HCT116 (cell line): ENCODE measurements at regions not wholly inside any gene's neighbourhood (a gene's known extent, or its start where the extent isn't known, plus 50 kb on each side); places are given as distances from the start of the nearest gene placed in this dataset.

Experiments
- ATAC-seq: fragments of 200-7000 bp; cut with Tn5 transposase; 2 replicates; pipeline ENCODE4 v1.9.1; 2020; ENCODE audit warnings: mild to moderate bottlenecking, moderate library complexity
- BruUV-seq: library from RNA; stranded (reverse); fragments of 400-500 nt; replicated peaks from 2 replicates; lab custom pipeline; 2021; lab: Mats Ljungman, UMichigan
- CTCF ChIA-PET: fragments of 300-600 bp; sonication (Branson Sonifier 250); formaldehyde crosslinking; loops from one replicate; lab custom pipeline; 2021; ENCODE audit warnings: antibody characterized with exemption; lab: Charles Lee
- POLR2A ChIA-PET: fragments of 300-600, 350-600 bp; sonication (Branson Sonifier 250); formaldehyde crosslinking; loops from one replicate; lab custom pipeline; 2021; ENCODE audit warnings: antibody characterized with exemption; lab: Charles Lee
- RAD21 ChIA-PET, 2 experiments: fragments of 300-600 bp; sonication (Branson Sonifier 250); formaldehyde crosslinking; loops; one replicate each; lab custom pipeline; 2023; ENCODE audit warnings: low total read pairs in 2 of 2; ENCODE audit not compliant: uncharacterized antibody in 2 of 2, unreplicated experiment in 2 of 2, low non-redundant PET in 1 of 2; lab: Charles Lee
- DNase-seq: peaks from one replicate; pipeline ENCODE4 v3.0.0-alpha.2; 2010; ENCODE audit warnings: low read depth, low spot score
- H2AFZ ChIP-seq: fragments of 200-600 bp; shearing (Covaris generic), sonication (generic); 2 replicates; pipeline ENCODE4 v1.6.1; 2017; ENCODE audit warnings: low read depth, mixed run types, mixed read lengths, antibody characterized with exemption, low read length; ENCODE audit not compliant: poor library complexity, severe bottlenecking
- H3K27ac ChIP-seq: 2 replicates; pipeline ENCODE4 v1.5.1; 2012; ENCODE audit warnings: low read depth, low read length
- H3K27me3 ChIP-seq: fragments of 200-600 bp; sonication (generic); 2 replicates; pipeline ENCODE4 v1.6.1; 2016; ENCODE audit warnings: mixed run types, low read length, mixed read lengths; ENCODE audit not compliant: insufficient read depth
- H3K36me3 ChIP-seq, 2 experiments: fragments of 200-500 bp in 1 of 2; fragments of 200-600 bp in 1 of 2; sonication (Bioruptor generic) in 1 of 2; sonication (generic) in 1 of 2; 2 replicates each; pipeline versions ENCODE4 v1.5.1 to v1.6.1; 2014 to 2016; ENCODE audit warnings: low read length in 2 of 2, inconsistent platforms in 1 of 2, mixed read lengths in 1 of 2, mixed run types in 1 of 2; ENCODE audit not compliant: insufficient read depth in 2 of 2, control insufficient read depth in 1 of 2
- H3K4me1 ChIP-seq, 2 experiments: fragments of 200-600 bp in 1 of 2; sonication (generic) in 1 of 2; 2 replicates each; pipeline versions ENCODE4 v1.5.1 to v1.6.1; 2012 to 2017; ENCODE audit warnings: low read length in 2 of 2, inconsistent platforms in 1 of 2, mild to moderate bottlenecking in 1 of 2, mixed read lengths in 1 of 2, mixed run types in 1 of 2, moderate library complexity in 1 of 2; ENCODE audit not compliant: insufficient read depth in 2 of 2, control insufficient read depth in 1 of 2
- H3K4me2 ChIP-seq: fragments of 200-600 bp; sonication (generic); 2 replicates; pipeline ENCODE4 v1.6.1; 2017; ENCODE audit warnings: mixed run types, low read length, mixed read lengths
- H3K4me3 ChIP-seq, 2 experiments: fragments of 200-600 bp in 1 of 2; sonication (generic) in 1 of 2; replicated peaks in 1 of 2; 2 replicates each; pipeline ENCODE4 v1.5.1; 2011 to 2016; ENCODE audit warnings: low read length in 2 of 2, control low read depth in 1 of 2, low read depth in 1 of 2, mild to moderate bottlenecking in 1 of 2, mixed read lengths in 1 of 2, mixed run types in 1 of 2
- H3K79me2 ChIP-seq: fragments of 200-600 bp; sonication (generic); 2 replicates; pipeline ENCODE4 v1.6.1; 2017; ENCODE audit warnings: mild to moderate bottlenecking, mixed run types, low read length, moderate library complexity, mixed read lengths; ENCODE audit not compliant: insufficient read depth
- H3K9ac ChIP-seq: fragments of 200-600 bp; sonication (generic); 2 replicates; pipeline ENCODE4 v1.6.1; 2016; ENCODE audit warnings: low read length, mixed read lengths
- H3K9me2 ChIP-seq: fragments of 200-600 bp; sonication (generic), shearing (Covaris generic); 2 replicates; pipeline ENCODE4 v1.6.1; 2017; ENCODE audit warnings: mixed run types, mild to moderate bottlenecking, moderate library complexity; ENCODE audit not compliant: insufficient read depth
- H3K9me3 ChIP-seq, 2 experiments: fragments of 200-500 bp in 1 of 2; fragments of 200-600 bp in 1 of 2; sonication (Bioruptor generic) in 1 of 2; sonication (generic) in 1 of 2; 2 replicates each; pipeline ENCODE4 v1.6.1; 2014 to 2017; ENCODE audit warnings: low read length in 2 of 2, mixed read lengths in 2 of 2, inconsistent platforms in 1 of 2, low read depth in 1 of 2, mild to moderate bottlenecking in 1 of 2, mixed run types in 1 of 2, moderate library complexity in 1 of 2; ENCODE audit not compliant: control insufficient read depth in 1 of 2, insufficient read depth in 1 of 2
- H4K20me1 ChIP-seq: fragments of 200-600 bp; sonication (generic), shearing (Covaris generic); 2 replicates; pipeline ENCODE4 v1.6.1; 2017; ENCODE audit warnings: mixed run types, mild to moderate bottlenecking, moderate library complexity; ENCODE audit not compliant: insufficient read depth
- CBX3 ChIP-seq: IDR thresholded peaks from 2 replicates; pipeline ENCODE4 v1.6.1; 2012; ENCODE audit warnings: low read depth
- CEBPB ChIP-seq: IDR thresholded peaks from 2 replicates; pipeline ENCODE4 v1.6.1; 2012; ENCODE audit warnings: low read depth
- EGR1 ChIP-seq: IDR thresholded peaks from 2 replicates; pipeline ENCODE4 v1.6.1; 2012; ENCODE audit warnings: low read depth
- ELF1 ChIP-seq: IDR thresholded peaks from 2 replicates; pipeline ENCODE4 v1.6.1; 2012; ENCODE audit warnings: low read depth, borderline replicate concordance
- POLR2A ChIP-seq: IDR thresholded peaks from 2 replicates; pipeline ENCODE4 v1.7.0; 2011; ENCODE audit warnings: borderline replicate concordance; ENCODE audit not compliant: insufficient read depth, insufficient read length; ENCODE audit errors: extremely low read depth
- POLR2AphosphoS5 ChIP-seq: IDR thresholded peaks from 2 replicates; pipeline ENCODE4 v1.6.1; 2011; ENCODE audit warnings: mild to moderate bottlenecking, low read depth, low read length, moderate library complexity
- SIN3A ChIP-seq: IDR thresholded peaks from 2 replicates; pipeline ENCODE4 v1.6.1; 2012; ENCODE audit warnings: low read depth
- ZFX ChIP-seq: fragments of 450-650 bp; IDR thresholded peaks from 2 replicates; pipeline ENCODE4 v1.6.1; 2017
- intact Hi-C: fragments of 100-400 bp; cut with micrococcal nuclease; formaldehyde crosslinking; loops from 2 replicates; pipeline ENCODE4 v1.10.0; 2022
- TF ChIP-seq, protein P1 (sequence below): IDR thresholded peaks from 2 replicates; pipeline ENCODE4 v1.6.1; 2012; ENCODE audit warnings: low read depth
- TF ChIP-seq, protein P2 (sequence below): IDR thresholded peaks from 2 replicates; pipeline ENCODE4 v1.6.1; 2011; ENCODE audit warnings: mild to moderate bottlenecking, low read length, moderate library complexity; ENCODE audit not compliant: insufficient replicate concordance; ENCODE audit errors: extremely low read depth
- TF ChIP-seq, protein P3 (sequence below): IDR thresholded peaks from 2 replicates; pipeline ENCODE4 v1.6.1; 2012

DNA sequence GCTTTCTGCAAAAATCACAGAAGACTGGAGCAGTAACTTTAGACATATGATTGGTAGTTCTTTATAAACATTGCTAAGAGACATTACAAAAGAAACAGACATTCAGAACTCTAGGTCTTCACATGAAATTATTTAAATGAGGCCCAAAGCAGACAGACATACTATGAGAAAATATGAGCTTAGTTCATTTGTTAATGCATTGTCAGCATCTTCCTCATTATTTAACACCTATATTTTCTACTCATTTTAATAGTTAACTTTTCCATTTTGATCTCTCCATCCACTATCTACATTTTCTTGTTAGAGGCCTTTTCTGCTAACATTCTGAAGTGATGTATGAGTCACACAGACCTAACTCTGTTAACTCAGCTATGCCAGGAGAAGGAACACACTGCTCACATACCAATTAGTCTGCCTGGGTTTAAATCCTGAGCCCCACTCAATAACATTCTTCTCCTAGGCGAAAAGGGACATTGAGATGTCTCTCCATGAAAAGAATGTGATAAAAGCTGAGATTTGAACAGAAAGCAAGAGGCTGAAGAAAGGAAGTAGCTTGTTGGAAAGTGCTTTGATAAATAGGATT lies 400.3 kb upstream of the PKDCC start:
- H3K9me2 ChIP-seq: no peaks in the 10 kb centered on the region
- no peak overlapping the region for H2AFZ ChIP-seq
- no peak overlapping the region for H3K9ac ChIP-seq
- ATAC-seq (no peak), DNase-seq (no peak)
- no peaks in the 10 kb centered on the region for H3K9me3 ChIP-seq
- intact Hi-C loops: no loop called here
- H3K27ac ChIP-seq: no peak overlapping the region
- CTCF ChIA-PET: no interaction called here
- H4K20me1 ChIP-seq: no peaks in the 10 kb centered on the region
- TF ChIP-seq, protein P1, sequence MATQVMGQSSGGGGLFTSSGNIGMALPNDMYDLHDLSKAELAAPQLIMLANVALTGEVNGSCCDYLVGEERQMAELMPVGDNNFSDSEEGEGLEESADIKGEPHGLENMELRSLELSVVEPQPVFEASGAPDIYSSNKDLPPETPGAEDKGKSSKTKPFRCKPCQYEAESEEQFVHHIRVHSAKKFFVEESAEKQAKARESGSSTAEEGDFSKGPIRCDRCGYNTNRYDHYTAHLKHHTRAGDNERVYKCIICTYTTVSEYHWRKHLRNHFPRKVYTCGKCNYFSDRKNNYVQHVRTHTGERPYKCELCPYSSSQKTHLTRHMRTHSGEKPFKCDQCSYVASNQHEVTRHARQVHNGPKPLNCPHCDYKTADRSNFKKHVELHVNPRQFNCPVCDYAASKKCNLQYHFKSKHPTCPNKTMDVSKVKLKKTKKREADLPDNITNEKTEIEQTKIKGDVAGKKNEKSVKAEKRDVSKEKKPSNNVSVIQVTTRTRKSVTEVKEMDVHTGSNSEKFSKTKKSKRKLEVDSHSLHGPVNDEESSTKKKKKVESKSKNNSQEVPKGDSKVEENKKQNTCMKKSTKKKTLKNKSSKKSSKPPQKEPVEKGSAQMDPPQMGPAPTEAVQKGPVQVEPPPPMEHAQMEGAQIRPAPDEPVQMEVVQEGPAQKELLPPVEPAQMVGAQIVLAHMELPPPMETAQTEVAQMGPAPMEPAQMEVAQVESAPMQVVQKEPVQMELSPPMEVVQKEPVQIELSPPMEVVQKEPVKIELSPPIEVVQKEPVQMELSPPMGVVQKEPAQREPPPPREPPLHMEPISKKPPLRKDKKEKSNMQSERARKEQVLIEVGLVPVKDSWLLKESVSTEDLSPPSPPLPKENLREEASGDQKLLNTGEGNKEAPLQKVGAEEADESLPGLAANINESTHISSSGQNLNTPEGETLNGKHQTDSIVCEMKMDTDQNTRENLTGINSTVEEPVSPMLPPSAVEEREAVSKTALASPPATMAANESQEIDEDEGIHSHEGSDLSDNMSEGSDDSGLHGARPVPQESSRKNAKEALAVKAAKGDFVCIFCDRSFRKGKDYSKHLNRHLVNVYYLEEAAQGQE: no peak
- TF ChIP-seq SIN3A (no peak), POLR2AphosphoS5 (no peak), CEBPB (no peak), POLR2A (no peak), ZFX (no peak), EGR1 (no peak)
- H3K4me1 ChIP-seq: no peaks in the 10 kb centered on the region
- BruUV-seq: no TSS peak
- POLR2A ChIA-PET: no interaction called here
- RAD21 ChIA-PET: no interaction called here
- H3K79me2 ChIP-seq: no peaks in the 10 kb centered on the region
- H3K36me3 ChIP-seq: no peaks in the 10 kb centered on the region
- H3K4me2 ChIP-seq: no peak overlapping the region
- H3K4me3 ChIP-seq: no peak overlapping the region
- H3K27me3 ChIP-seq: no peaks in the 10 kb centered on the region; the same call in 1 of the 2 replicates

GRCh38 chr2:41657226-41657625 lies 390.6 kb upstream of the PKDCC start:
- DNase-seq: no peak
- ChIA-PET POLR2A (no interaction called here), RAD21 (no interaction called here), CTCF (no interaction called here)
- no TSS peak for BruUV-seq
- H3K27ac ChIP-seq: no peak overlapping the region
- H3K27me3 ChIP-seq: no peaks in the 10 kb centered on the region
- intact Hi-C loops: no loop called here
- no peak overlapping the region for H3K4me3 ChIP-seq
- no peaks in the 10 kb centered on the region for H3K36me3 ChIP-seq
- no peak overlapping the region for H3K4me2 ChIP-seq
- no peaks in the 10 kb centered on the region for H3K4me1 ChIP-seq
- no peaks in the 10 kb centered on the region for H3K9me3 ChIP-seq
- ATAC-seq: no peak
- H4K20me1 ChIP-seq: no peaks in the 10 kb centered on the region
- no peaks in the 10 kb centered on the region for H3K79me2 ChIP-seq
- H3K9ac ChIP-seq: no peak overlapping the region
- H3K9me2 ChIP-seq: no peaks in the 10 kb centered on the region
- no peak overlapping the region for H2AFZ ChIP-seq
- no peak for TF ChIP-seq ELF1
- TF ChIP-seq, protein P2, sequence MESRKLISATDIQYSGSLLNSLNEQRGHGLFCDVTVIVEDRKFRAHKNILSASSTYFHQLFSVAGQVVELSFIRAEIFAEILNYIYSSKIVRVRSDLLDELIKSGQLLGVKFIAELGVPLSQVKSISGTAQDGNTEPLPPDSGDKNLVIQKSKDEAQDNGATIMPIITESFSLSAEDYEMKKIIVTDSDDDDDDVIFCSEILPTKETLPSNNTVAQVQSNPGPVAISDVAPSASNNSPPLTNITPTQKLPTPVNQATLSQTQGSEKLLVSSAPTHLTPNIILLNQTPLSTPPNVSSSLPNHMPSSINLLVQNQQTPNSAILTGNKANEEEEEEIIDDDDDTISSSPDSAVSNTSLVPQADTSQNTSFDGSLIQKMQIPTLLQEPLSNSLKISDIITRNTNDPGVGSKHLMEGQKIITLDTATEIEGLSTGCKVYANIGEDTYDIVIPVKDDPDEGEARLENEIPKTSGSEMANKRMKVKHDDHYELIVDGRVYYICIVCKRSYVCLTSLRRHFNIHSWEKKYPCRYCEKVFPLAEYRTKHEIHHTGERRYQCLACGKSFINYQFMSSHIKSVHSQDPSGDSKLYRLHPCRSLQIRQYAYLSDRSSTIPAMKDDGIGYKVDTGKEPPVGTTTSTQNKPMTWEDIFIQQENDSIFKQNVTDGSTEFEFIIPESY: no peak
- TF ChIP-seq, protein P3, sequence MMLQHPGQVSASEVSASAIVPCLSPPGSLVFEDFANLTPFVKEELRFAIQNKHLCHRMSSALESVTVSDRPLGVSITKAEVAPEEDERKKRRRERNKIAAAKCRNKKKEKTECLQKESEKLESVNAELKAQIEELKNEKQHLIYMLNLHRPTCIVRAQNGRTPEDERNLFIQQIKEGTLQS: no peak
- no peak for TF ChIP-seq CEBPB
- TF ChIP-seq POLR2A: no peak
- no peak for TF ChIP-seq CBX3
